Smooth muscle cell (in vitro differentiated cells): ENCODE measurements at regions not wholly inside any gene's neighbourhood (a gene's known extent, or its start where the extent isn't known, plus 50 kb on each side); places are given as distances from the start of the nearest gene placed in this dataset.

Experiments used
- DNase-seq: peaks from one replicate; lab custom pipeline; 2025; ENCODE audit not compliant: unreplicated experiment; lab: John Stamatoyannopoulos, UW
- H2AFZ ChIP-seq: fragments of 200-600 bp; sonication (generic); 2 replicates; pipeline ENCODE4 v1.6.0; 2016; ENCODE audit warnings: antibody characterized with exemption, low read depth, mild to moderate bottlenecking
- H3F3A ChIP-seq: fragments of 200-600 bp; sonication (generic); 2 replicates; pipeline ENCODE4 v1.6.0; 2017; ENCODE audit warnings: antibody characterized with exemption, low read depth
- H3K27ac ChIP-seq: fragments of 200-600 bp; sonication (generic); 2 replicates; pipeline ENCODE4 v1.5.1; 2016; ENCODE audit warnings: low read depth, mild to moderate bottlenecking
- H3K27me3 ChIP-seq: fragments of 200-600 bp; sonication (generic); 2 replicates; pipeline ENCODE4 v1.6.1; 2016; ENCODE audit warnings: low read depth, mild to moderate bottlenecking
- H3K36me3 ChIP-seq: fragments of 200-600 bp; sonication (generic); 2 replicates; pipeline ENCODE4 v1.5.1; 2016; ENCODE audit warnings: low read depth
- H3K4me1 ChIP-seq: fragments of 200-600 bp; sonication (generic); 2 replicates; pipeline ENCODE4 v1.5.1; 2016; ENCODE audit warnings: low read depth
- H3K4me2 ChIP-seq: fragments of 200-600 bp; sonication (generic); 2 replicates; pipeline ENCODE4 v1.6.0; 2016; ENCODE audit warnings: mild to moderate bottlenecking
- H3K4me3 ChIP-seq: fragments of 200-600 bp; sonication (generic); 2 replicates; pipeline ENCODE4 v1.5.1; 2016; ENCODE audit warnings: mild to moderate bottlenecking
- H3K79me2 ChIP-seq: fragments of 200-600 bp; sonication (generic); 2 replicates; pipeline ENCODE4 v1.6.0; 2016; ENCODE audit warnings: low read depth, mild to moderate bottlenecking
- H3K9ac ChIP-seq: fragments of 200-600 bp; sonication (generic); 2 replicates; pipeline ENCODE4 v1.6.0; 2016; ENCODE audit warnings: low read depth
- H3K9me3 ChIP-seq: fragments of 200-600 bp; sonication (generic); replicated peaks from 2 replicates; pipeline ENCODE4 v1.5.1; 2016; ENCODE audit warnings: low read depth
- H4K20me1 ChIP-seq: fragments of 200-600 bp; sonication (generic); 2 replicates; pipeline ENCODE4 v1.6.0; 2016; ENCODE audit warnings: low read depth
- CTCF ChIP-seq: fragments of 200-600 bp; sonication (generic); IDR thresholded peaks from 2 replicates; pipeline ENCODE4 v1.5.1; 2017; ENCODE audit warnings: borderline replicate concordance, mild to moderate bottlenecking, antibody characterized with exemption; ENCODE audit not compliant: insufficient read depth, poor library complexity, severe bottlenecking
- WGBS: methylation state at CpG from one replicate; pipeline ENCODE4 v1.1.7; 2016; ENCODE audit warnings: low lambda C conversion rate; 5-methylcytosine and 5-hydroxymethylcytosine counted together

DNA sequence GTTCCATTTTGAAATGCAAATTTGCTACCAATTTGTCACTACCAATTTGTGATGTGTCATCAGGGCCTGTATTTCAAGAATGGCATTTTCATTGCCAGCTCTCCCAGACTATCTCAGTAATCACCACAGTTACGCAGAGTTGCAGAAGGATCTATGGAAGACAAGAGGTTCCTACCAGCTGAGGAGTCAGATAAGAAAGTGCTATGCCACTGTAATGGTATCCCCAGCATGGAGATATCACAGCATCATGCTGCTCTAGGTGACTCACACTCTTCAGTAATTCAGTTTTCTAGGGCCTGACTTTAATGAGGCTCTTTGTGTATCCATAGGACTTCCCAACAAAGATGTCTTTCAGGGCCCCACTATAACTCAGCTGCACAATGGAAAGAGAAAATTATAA lies 490.3 kb downstream of the ARHGEF28 start:
- Histone ChIP-seq H3K79me2 (no peaks in the 10 kb centered on the region), H3K36me3 (no peaks in the 10 kb centered on the region), H3K27me3 (no peaks in the 10 kb centered on the region), H3K4me3 (no peak overlapping the region), H4K20me1 (no peaks in the 10 kb centered on the region), H3F3A (no peaks in the 10 kb centered on the region), H3K9me3 (no peaks in the 10 kb centered on the region), H3K27ac (no peak overlapping the region), H3K4me1 (no peaks in the 10 kb centered on the region), H2AFZ (no peak overlapping the region), H3K4me2 (no peak overlapping the region), H3K9ac (no peak overlapping the region)
- WGBS: 29% methylated on average over 1 of the region's 1 CpG
- DNase-seq: no peak
- no peak for TF ChIP-seq CTCF

DNA sequence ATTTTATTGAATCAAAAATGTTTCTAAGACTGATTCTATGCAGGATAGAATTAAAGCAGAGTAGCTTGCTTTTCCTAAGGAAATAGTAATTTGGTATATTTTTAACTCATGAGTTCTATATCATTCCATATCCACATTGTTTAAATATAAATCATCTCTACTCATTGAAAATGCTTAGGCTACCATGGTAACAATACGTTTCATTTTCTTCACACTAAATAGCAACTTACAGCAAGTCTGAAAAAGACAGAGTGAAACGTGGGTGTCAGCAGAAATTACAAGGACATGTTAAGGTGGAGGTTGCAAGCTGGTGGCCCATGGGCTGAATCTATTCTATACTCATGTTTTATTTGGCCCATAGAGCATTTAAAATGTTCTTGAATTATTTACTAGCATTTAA lies 487.9 kb downstream of the ARHGEF28 start:
- Histone ChIP-seq H3K9me3 (no peaks in the 10 kb centered on the region), H3K9ac (no peak overlapping the region), H3K4me3 (no peak overlapping the region), H3F3A (no peaks in the 10 kb centered on the region), H2AFZ (no peak overlapping the region), H3K4me2 (no peak overlapping the region), H3K4me1 (no peaks in the 10 kb centered on the region), H3K36me3 (no peaks in the 10 kb centered on the region), H3K79me2 (no peaks in the 10 kb centered on the region), H4K20me1 (no peaks in the 10 kb centered on the region), H3K27me3 (no peaks in the 10 kb centered on the region), H3K27ac (no peak overlapping the region)
- 89% methylated on average over 2 of the region's 2 CpGs for WGBS
- no peak for DNase-seq
- TF ChIP-seq CTCF: no peak

- no peaks in the 10 kb centered on the region for H3K27me3 ChIP-seq
- DNase-seq: no peak
- no peaks in the 10 kb centered on the region for H3K9me3 ChIP-seq
- H3K4me3 ChIP-seq: no peak overlapping the region
- H2AFZ ChIP-seq: no peak overlapping the region
- H3K4me1 ChIP-seq: no peaks in the 10 kb centered on the region
- WGBS: 75% methylated on average over 1 of the region's 1 CpG
- no peak overlapping the region for H3K27ac ChIP-seq
- H3K79me2 ChIP-seq: no peaks in the 10 kb centered on the region
- no peaks in the 10 kb centered on the region for H3K36me3 ChIP-seq
- no peak overlapping the region for H3K9ac ChIP-seq
- no peak overlapping the region for H3K4me2 ChIP-seq
- no peaks in the 10 kb centered on the region for H3F3A ChIP-seq
- H4K20me1 ChIP-seq: no peaks in the 10 kb centered on the region
- no peak for TF ChIP-seq CTCF
Measured at GRCh38 chr5:74113196-74113540, 487.2 kb downstream of the ARHGEF28 start.

GRCh38 chr5:74112372-74113195 lies 486.6 kb downstream of the ARHGEF28 start:
- Histone ChIP-seq H3K27ac (no peak overlapping the region), H3F3A (no peaks in the 10 kb centered on the region), H2AFZ (no peak overlapping the region)

More at GRCh38 chr5:74112372-74113195, 486.6 kb downstream of the ARHGEF28 start:
- no peak for DNase-seq
- H3K4me2 ChIP-seq: no peak overlapping the region
- H4K20me1 ChIP-seq: no peaks in the 10 kb centered on the region
- no peaks in the 10 kb centered on the region for H3K9me3 ChIP-seq
- 95% methylated on average over 3 of the region's 3 CpGs for WGBS
- H3K4me1 ChIP-seq: no peaks in the 10 kb centered on the region
- H3K27me3 ChIP-seq: no peaks in the 10 kb centered on the region
- no peaks in the 10 kb centered on the region for H3K36me3 ChIP-seq
- no peak overlapping the region for H3K9ac ChIP-seq
- H3K79me2 ChIP-seq: no peaks in the 10 kb centered on the region
- TF ChIP-seq CTCF: no peak
- no peak overlapping the region for H3K4me3 ChIP-seq
